Heart left ventricle (tissue), 16 donors: ENCODE measurements at regions not wholly inside any gene's neighbourhood (a gene's known extent, or its start where the extent isn't known, plus 50 kb on each side); places are given as distances from the start of the nearest gene placed in this dataset.

ENCODE experiments used
- ATAC-seq, 4 donors: fragments of 200-7000 bp; cut with Tn5 transposase; one replicate each; pipeline ENCODE4 v1.9.1; 2020 to 2022; ENCODE audit warnings: moderate library complexity in 4 of 4, mild to moderate bottlenecking in 3 of 4, moderate number of reproducible peaks in 1 of 4
- DNase-seq, 5 donors: peaks; one replicate each; pipeline ENCODE4 v3.0.0-alpha.2; 2020
- H3K27ac ChIP-seq, 12 donors: fragments of 200-600 bp; sonication (generic) in 4 of 12; one replicate each; pipeline versions ENCODE4 v1.5.0 to v1.8.0; 2016 to 2022; ENCODE audit warnings: mild to moderate bottlenecking in 2 of 12
- H3K27me3 ChIP-seq, 9 donors: fragments of 200-600 bp; sonication (generic) in 2 of 9; one replicate each; pipeline versions ENCODE4 v1.5.1 to v1.8.0; 2016 to 2022; ENCODE audit warnings: mild to moderate bottlenecking in 3 of 9
- H3K36me3 ChIP-seq, 9 donors: fragments of 200-600 bp; sonication (generic) in 2 of 9; one replicate each; pipeline versions ENCODE4 v1.5.0 to v1.8.0; 2018 to 2022; ENCODE audit warnings: mild to moderate bottlenecking in 2 of 9
- H3K4me1 ChIP-seq, 12 donors: fragments of 200-600 bp; sonication (generic) in 4 of 12; one replicate each; pipeline versions ENCODE4 v1.5.0 to v1.8.0; 2016 to 2022; ENCODE audit warnings: mild to moderate bottlenecking in 3 of 12
- H3K4me3 ChIP-seq, 12 donors: fragments of 200-600 bp; sonication (generic) in 4 of 12; one replicate each; pipeline versions ENCODE4 v1.5.0 to v1.8.0; 2017 to 2022; ENCODE audit warnings: mild to moderate bottlenecking in 9 of 12, moderate library complexity in 4 of 12
- H3K9me3 ChIP-seq, 12 donors: fragments of 200-600 bp; sonication (generic) in 4 of 12; one replicate each; pipeline versions ENCODE4 v1.5.0 to v1.8.0; 2016 to 2022; ENCODE audit warnings: mild to moderate bottlenecking in 1 of 12
- POLR2A ChIP-seq, 2 donors: fragments of 450-650 bp; IDR thresholded peaks; one replicate each; pipeline ENCODE4 v1.6.1; 2017; ENCODE audit warnings: antibody characterized with exemption in 2 of 2, mild to moderate bottlenecking in 2 of 2, moderate library complexity in 2 of 2
- WGBS, 4 donors: extraction: QIAGEN DNeasy Blood & Tissue Kit in 2 of 4; methylation state at CpG; one replicate each; pipeline versions ENCODE4 v1.1.5 to v1.1.7; 2013 to 2018; 5-methylcytosine and 5-hydroxymethylcytosine counted together
- intact Hi-C, 10 donors: fragments of 100-400 bp; cut with DNase I; formaldehyde crosslinking; loops; one replicate each; pipeline versions ENCODE4 v1.11.1 to v1.14.2; 2022
- TF ChIP-seq, protein P1 (sequence below), 12 donors: fragments of 200-600 bp; sonication (generic) in 4 of 12; IDR thresholded peaks; one replicate each; pipeline versions ENCODE4 v1.5.0 to v1.8.0; 2018 to 2022; ENCODE audit warnings: antibody characterized with exemption in 12 of 12, mild to moderate bottlenecking in 5 of 12
- donor health status: ischemic (EF 13 %, LVEDD 7.1; RV severe dilation, severe dysfunction).
- donor health status: healthy with polysubstance abuse.
- donor health status: DM: no; HTN: yes; CAD: no.
- donor health status: DM: no; HTN: no; CAD: no.
- donor health status: ischemic (EF 25% LVEDD 6.9; RV normal size, moderate dysfunction).
- donor health status: ischemic (EF 25% LVEDD 5.7; RV mildly dilated, moderate dysfunction).
- donor health status: healthy.
- donor health status: DM: yes; HTN: yes; CAD: no.
- donor health status: ischemic (EF 35%, LVEDD 5.7; RV mildly dilated, moderate dysfunction).
- donor health status: nonischemic (EF 11% LVEDD 7.7; RV severe dilation, severe dysfunction).
- donor health status: DM: yes; HTN: yes; CAD: no.
- donor health status: PGD.
- donor health status: ischemic (EF 29% LVEDD 5.4; RV normal size, mild dysfunction).
- donor health status: nonischemic (EF 23%, LVEDD 6.1; RV moderate dilation, normal function).

GRCh38 chr4:103370336-103370735, 172.2 kb upstream of the CENPE start:
- H3K27me3 ChIP-seq, result no peaks in the 10 kb centered on the region
- ATAC-seq (no peak), DNase-seq (no peak)
- no peak overlapping the region for H3K4me3 ChIP-seq
- no peaks in the 10 kb centered on the region for H3K4me1 ChIP-seq
- TF ChIP-seq POLR2A (IDR thresholded peaks at IDR 0.05), result no peak
- TF ChIP-seq, protein P1, sequence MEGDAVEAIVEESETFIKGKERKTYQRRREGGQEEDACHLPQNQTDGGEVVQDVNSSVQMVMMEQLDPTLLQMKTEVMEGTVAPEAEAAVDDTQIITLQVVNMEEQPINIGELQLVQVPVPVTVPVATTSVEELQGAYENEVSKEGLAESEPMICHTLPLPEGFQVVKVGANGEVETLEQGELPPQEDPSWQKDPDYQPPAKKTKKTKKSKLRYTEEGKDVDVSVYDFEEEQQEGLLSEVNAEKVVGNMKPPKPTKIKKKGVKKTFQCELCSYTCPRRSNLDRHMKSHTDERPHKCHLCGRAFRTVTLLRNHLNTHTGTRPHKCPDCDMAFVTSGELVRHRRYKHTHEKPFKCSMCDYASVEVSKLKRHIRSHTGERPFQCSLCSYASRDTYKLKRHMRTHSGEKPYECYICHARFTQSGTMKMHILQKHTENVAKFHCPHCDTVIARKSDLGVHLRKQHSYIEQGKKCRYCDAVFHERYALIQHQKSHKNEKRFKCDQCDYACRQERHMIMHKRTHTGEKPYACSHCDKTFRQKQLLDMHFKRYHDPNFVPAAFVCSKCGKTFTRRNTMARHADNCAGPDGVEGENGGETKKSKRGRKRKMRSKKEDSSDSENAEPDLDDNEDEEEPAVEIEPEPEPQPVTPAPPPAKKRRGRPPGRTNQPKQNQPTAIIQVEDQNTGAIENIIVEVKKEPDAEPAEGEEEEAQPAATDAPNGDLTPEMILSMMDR (IDR thresholded peaks at IDR 0.05), result no peak
- no peak overlapping the region for H3K27ac ChIP-seq
- H3K36me3 ChIP-seq, result no peaks in the 10 kb centered on the region
- H3K9me3 ChIP-seq, result no peaks in the 10 kb centered on the region
- WGBS, 4 donors, result 58 to 69% (median 65%) methylated on average over 5 of the region's 5 CpGs
- intact Hi-C loops, result no loop called here

DNA sequence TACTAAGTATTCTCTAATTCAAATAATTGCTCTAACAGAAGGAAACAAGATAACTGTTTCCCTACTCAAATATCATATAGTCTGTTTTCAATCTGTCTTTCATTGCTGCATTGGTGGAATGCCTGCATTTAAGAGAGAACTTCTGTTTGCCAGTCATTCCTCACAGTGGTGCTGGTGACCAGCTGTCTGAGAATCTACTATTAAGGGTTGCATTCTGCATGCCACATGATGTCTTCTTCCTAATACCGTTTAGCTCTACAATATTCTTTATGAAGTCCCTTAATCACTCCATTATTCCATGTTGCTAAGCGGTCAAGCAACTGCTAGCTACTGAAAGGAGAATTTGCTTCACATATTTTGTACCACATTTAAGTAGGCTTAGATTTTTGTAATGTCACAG, 167.1 kb upstream of the CENPE start:
- H3K4me3 ChIP-seq, result no peak overlapping the region

GRCh38 chr4:103364083-103364482, 165.9 kb upstream of the CENPE start:
- no peak overlapping the region for H3K4me3 ChIP-seq
- no peak overlapping the region for H3K27ac ChIP-seq
- H3K36me3 ChIP-seq, result no peaks in the 10 kb centered on the region
- intact Hi-C loops, result no loop called here
- 48 to 64% (median 59%) methylated on average over 4 of the region's 4 CpGs for whole genome bisulfite sequencing, 4 donors
- no peak for ATAC-seq
- no peak for TF ChIP-seq POLR2A (IDR thresholded peaks at IDR 0.05)
- TF ChIP-seq, protein P1 (IDR thresholded peaks at IDR 0.05), result no peak
- H3K4me1 ChIP-seq, result no peaks in the 10 kb centered on the region
- no peaks in the 10 kb centered on the region for H3K27me3 ChIP-seq
- peaks cover 0 to 17% (median 11%) of the 10 kb centered on the region in 12 donors for H3K9me3 ChIP-seq
- DNase-seq, result no peak

More for the DNA sequence above, 167.1 kb upstream of the CENPE start:
- Histone ChIP-seq H3K27me3 (no peaks in the 10 kb centered on the region), H3K36me3 (no peaks in the 10 kb centered on the region), H3K4me1 (no peaks in the 10 kb centered on the region), H3K9me3 (peaks cover 0 to 5% (median under 1%) of the 10 kb centered on the region in 12 donors), H3K27ac (no peak overlapping the region)
- ATAC-seq (no peak), DNase-seq (no peak)
- intact Hi-C loops, result no loop called here
- WGBS, 4 donors, result 62 to 85% (median 81%) methylated on average over 2 of the region's 2 CpGs
- TF ChIP-seq, protein P1 (IDR thresholded peaks at IDR 0.05), result no peak
- TF ChIP-seq POLR2A (IDR thresholded peaks at IDR 0.05), result no peak

GRCh38 chr4:103361926-103362325, 163.8 kb upstream of the CENPE start:
- Histone ChIP-seq H3K27me3 (no peaks in the 10 kb centered on the region), H3K4me3 (no peak overlapping the region), H3K36me3 (no peaks in the 10 kb centered on the region), H3K9me3 (peaks cover 0 to 26% (median 15%) of the 10 kb centered on the region in 12 donors), H3K27ac (no peak overlapping the region), H3K4me1 (no peaks in the 10 kb centered on the region)
- ATAC-seq (no peak), DNase-seq (no peak)
- intact Hi-C loops, result no loop called here
- TF ChIP-seq, protein P1 (IDR thresholded peaks at IDR 0.05), result no peak
- TF ChIP-seq POLR2A (IDR thresholded peaks at IDR 0.05), result no peak
